ENCODE measurements at regions not wholly inside any gene's neighbourhood (a gene's known extent, or its start where the extent isn't known, plus 50 kb on each side); places are given as distances from the start of the nearest gene placed in this dataset.

GRCh38 chr7:45259966-45260646, 102.5 kb downstream of the RAMP3 start:
- WGBS, 3 donors, result 19 to 21% (median 20%) methylated on average over 30 of the region's 30 CpGs
- Histone ChIP-seq H3K9me3 (no peaks in the 10 kb centered on the region), H3K27ac (no peak overlapping the region), H3K27me3 (no peaks in the 10 kb centered on the region), H3K4me3 (no peak overlapping the region), H3K4me1 (ENCODE audit: insufficient read depth) (no peaks in the 10 kb centered on the region), H3K36me3 (no peaks in the 10 kb centered on the region)
- intact Hi-C loops (cut with DNase I), result loop anchor here in 1 of 4 donors (5.0 kb wide), 1 partner anchor 103 kb away; the partner anchor contains the start of gene RAMP3
- DNase-seq, result peak in 3 of 5 donors; percentile 32 to 47 (median 43)
- peak in 1 of 3 donors; percentile 63 for TF ChIP-seq CTCF (IDR thresholded peaks at IDR 0.05)
- no peak for TF ChIP-seq POLR2A (IDR thresholded peaks at IDR 0.05)
- TF ChIP-seq EP300 (IDR thresholded peaks at IDR 0.05), result no peak

GRCh38 chr7:45267262-45267661, 109.7 kb downstream of the RAMP3 start:
- H3K27ac ChIP-seq, result no peak overlapping the region
- TF ChIP-seq EP300 (IDR thresholded peaks at IDR 0.05), result no peak
- TF ChIP-seq POLR2A (IDR thresholded peaks at IDR 0.05), result no peak
- no peak for TF ChIP-seq CTCF (IDR thresholded peaks at IDR 0.05)
- no peaks in the 10 kb centered on the region for H3K4me1 ChIP-seq (ENCODE audit: insufficient read depth)
- H3K9me3 ChIP-seq, result no peaks in the 10 kb centered on the region
- intact Hi-C loops (cut with DNase I), result no loop called here
- DNase-seq, result no peak
- WGBS, 3 donors, result 18 to 33% (median 19%) methylated on average over 9 of the region's 9 CpGs
- H3K36me3 ChIP-seq, result no peaks in the 10 kb centered on the region
- H3K27me3 ChIP-seq, result no peaks in the 10 kb centered on the region
- no peak overlapping the region for H3K4me3 ChIP-seq

GRCh38 chr7:45268013-45268412, 110.4 kb downstream of the RAMP3 start:
- 64 to 72% (median 65%) methylated on average over 3 of the region's 3 CpGs for WGBS, 3 donors
- Histone ChIP-seq H3K27ac (no peak overlapping the region), H3K27me3 (no peaks in the 10 kb centered on the region), H3K9me3 (no peaks in the 10 kb centered on the region), H3K4me3 (no peak overlapping the region), H3K4me1 (ENCODE audit: insufficient read depth) (no peaks in the 10 kb centered on the region), H3K36me3 (no peaks in the 10 kb centered on the region)
- intact Hi-C loops (cut with DNase I), result no loop called here
- TF ChIP-seq EP300 (IDR thresholded peaks at IDR 0.05) (no peak), POLR2A (IDR thresholded peaks at IDR 0.05) (no peak), CTCF (IDR thresholded peaks at IDR 0.05) (no peak)
- no peak for DNase-seq

- 79 to 83% (median 80%) methylated on average over 2 of the region's 2 CpGs for WGBS, 3 donors
- Histone ChIP-seq H3K9me3 (no peaks in the 10 kb centered on the region), H3K27me3 (no peaks in the 10 kb centered on the region), H3K36me3 (no peaks in the 10 kb centered on the region), H3K27ac (no peak overlapping the region), H3K4me1 (ENCODE audit: insufficient read depth) (no peaks in the 10 kb centered on the region), H3K4me3 (no peak overlapping the region)
- TF ChIP-seq POLR2A (IDR thresholded peaks at IDR 0.05) (no peak), CTCF (IDR thresholded peaks at IDR 0.05) (no peak), EP300 (IDR thresholded peaks at IDR 0.05) (no peak)
- intact Hi-C loops (cut with DNase I), result no loop called here
- DNase-seq, result no peak
Measured at GRCh38 chr7:45269192-45269591, 111.6 kb downstream of the RAMP3 start.

Data from ovary (tissue), 7 donors.